HAP-1 (cell line): ENCODE measurements at regions not wholly inside any gene's neighbourhood (a gene's known extent, or its start where the extent isn't known, plus 50 kb on each side); places are given as distances from the start of the nearest gene placed in this dataset.

ENCODE experiments used
- DNase-seq, 2 experiments: peaks; one replicate each; pipeline ENCODE4 v3.0.0-alpha.2; 2016 to 2020; ENCODE audit warnings: low spot score in 2 of 2
- H3K27me3 ChIP-seq: fragments of 250-450 bp; sonication (Bioruptor Pico); 2 replicates; pipeline ENCODE4 v1.5.1; 2020; ENCODE audit warnings: low read depth, mild to moderate bottlenecking, moderate library complexity
- H3K36me3 ChIP-seq: fragments of 250-450 bp; sonication (Bioruptor Pico); replicated peaks from 2 replicates; pipeline ENCODE4 v1.5.1; 2020; ENCODE audit warnings: mild to moderate bottlenecking
- H3K4me1 ChIP-seq: fragments of 250-450 bp; sonication (Bioruptor Pico); 2 replicates; pipeline ENCODE4 v1.5.1; 2020; ENCODE audit warnings: mild to moderate bottlenecking
- H3K4me3 ChIP-seq: fragments of 250-450 bp; sonication (Bioruptor Pico); 2 replicates; pipeline ENCODE4 v1.5.1; 2020; ENCODE audit warnings: mild to moderate bottlenecking, moderate library complexity
- H3K9me3 ChIP-seq: fragments of 250-450 bp; sonication (Bioruptor Pico); 2 replicates; pipeline ENCODE4 v1.5.1; 2020; ENCODE audit warnings: mild to moderate bottlenecking, moderate library complexity
- in situ Hi-C: fragments of 300-500 bp; cut with MboI; formaldehyde crosslinking; loops from 3 replicates; pipeline ENCODE4 v1.14.3; 2020; ENCODE audit warnings: low sequenced_read_pairs, inconsistent platforms, mixed read lengths

- Histone ChIP-seq H3K9me3 (no peaks in the 10 kb centered on the region), H3K27me3 (no peaks in the 10 kb centered on the region), H3K4me3 (no peak overlapping the region), H3K4me1 (peaks cover 2% of the 10 kb centered on the region; the same call in 1 of the 2 replicates), H3K36me3 (no peaks in the 10 kb centered on the region)
- in situ Hi-C loops = no loop called here
- DNase-seq = no peak
Measured at GRCh38 chr3:118402971-118403370, 631.7 kb downstream of the IGSF11 start.

DNA sequence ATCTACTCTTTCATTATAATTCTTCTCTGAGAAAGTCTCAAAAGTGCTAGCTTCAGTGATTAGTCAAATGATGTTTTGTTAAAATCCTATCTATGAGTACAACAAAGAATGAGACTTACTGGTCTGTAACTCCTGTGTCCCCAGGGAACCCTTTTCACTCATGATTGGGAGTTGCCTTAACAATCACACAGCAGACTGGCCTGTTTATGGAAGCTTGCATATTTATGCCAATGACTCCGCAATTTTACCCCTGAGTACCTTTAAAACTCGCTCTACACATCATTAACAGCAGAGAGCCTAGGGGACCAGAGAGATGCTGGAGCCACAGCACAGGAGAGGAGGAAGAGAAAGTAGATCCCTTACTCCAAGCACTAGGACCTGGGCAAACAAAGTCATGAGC lies 628.1 kb downstream of the IGSF11 start:
- Histone ChIP-seq H3K4me3 (no peak overlapping the region), H3K36me3 (no peaks in the 10 kb centered on the region), H3K27me3 (no peaks in the 10 kb centered on the region), H3K9me3 (no peaks in the 10 kb centered on the region), H3K4me1 (peaks cover 2% of the 10 kb centered on the region; the same call in 1 of the 2 replicates)
- no peak for DNase-seq
- in situ Hi-C loops = no loop called here

GRCh38 chr3:118408431-118408830 lies 626.2 kb downstream of the IGSF11 start:
- in situ Hi-C loops = no loop called here
- no peaks in the 10 kb centered on the region for H3K9me3 ChIP-seq
- no peak overlapping the region for H3K4me3 ChIP-seq
- no peaks in the 10 kb centered on the region for H3K27me3 ChIP-seq
- H3K4me1 ChIP-seq = peaks cover 2% of the 10 kb centered on the region; the same call in 1 of the 2 replicates
- no peak for DNase-seq
- no peaks in the 10 kb centered on the region for H3K36me3 ChIP-seq

DNA sequence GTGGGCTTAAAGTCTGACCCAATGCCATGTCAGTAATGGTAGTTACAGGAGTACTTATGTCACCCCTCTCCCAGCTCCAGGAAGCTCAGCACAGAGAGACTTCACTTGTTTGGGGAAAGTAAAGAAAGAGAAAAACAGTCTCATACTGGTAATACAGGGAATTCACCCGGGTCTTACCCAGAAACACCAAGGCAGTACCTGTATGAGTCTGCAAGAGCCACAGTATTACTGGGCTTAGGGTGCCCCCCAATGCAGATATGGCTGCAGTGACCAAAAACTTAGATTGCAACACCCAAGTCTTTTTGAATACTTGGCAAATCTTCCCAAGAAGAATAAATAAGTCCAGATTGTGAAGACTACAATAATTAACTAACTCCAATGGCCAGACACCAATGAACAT lies 622.1 kb downstream of the IGSF11 start:
- H3K4me3 ChIP-seq = no peak overlapping the region
- no peaks in the 10 kb centered on the region for H3K27me3 ChIP-seq
- no peaks in the 10 kb centered on the region for H3K4me1 ChIP-seq
- no peaks in the 10 kb centered on the region for H3K36me3 ChIP-seq
- H3K9me3 ChIP-seq = no peaks in the 10 kb centered on the region
- DNase-seq = no peak
- in situ Hi-C loops = no loop called here

DNA sequence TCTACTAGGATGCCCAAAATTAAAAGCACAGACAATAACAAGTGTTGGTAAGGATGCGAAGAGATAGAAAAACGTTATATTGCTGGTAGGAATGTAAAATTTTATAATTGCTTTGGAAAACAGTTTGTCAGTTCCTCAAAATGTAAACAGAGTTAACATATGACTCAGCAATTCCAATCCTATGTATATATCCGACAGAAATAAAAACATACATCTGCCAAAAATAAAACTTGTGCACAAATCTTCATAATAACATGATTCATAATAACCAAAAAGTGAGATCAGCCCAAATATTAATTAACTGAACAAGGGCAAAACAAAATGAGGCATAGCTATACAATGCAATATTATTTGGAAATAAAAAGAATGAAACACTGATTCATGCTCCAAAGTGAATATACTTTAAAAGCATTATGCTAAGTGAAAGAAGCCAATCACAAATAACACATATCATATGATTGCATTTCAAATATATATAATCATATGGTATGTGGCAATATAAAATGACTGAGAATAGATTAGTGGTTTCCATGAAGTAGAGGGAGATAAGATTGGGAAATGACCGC lies 609.3 kb downstream of the IGSF11 start:
- Histone ChIP-seq H3K36me3 (no peaks in the 10 kb centered on the region), H3K9me3 (no peaks in the 10 kb centered on the region), H3K27me3 (no peaks in the 10 kb centered on the region), H3K4me3 (no peak overlapping the region), H3K4me1 (no peaks in the 10 kb centered on the region)
- DNase-seq = no peak
- in situ Hi-C loops = no loop called here

GRCh38 chr3:118433825-118434224 lies 600.8 kb downstream of the IGSF11 start:
- Histone ChIP-seq H3K4me3 (no peak overlapping the region), H3K9me3 (no peaks in the 10 kb centered on the region), H3K36me3 (no peaks in the 10 kb centered on the region), H3K4me1 (no peaks in the 10 kb centered on the region), H3K27me3 (no peaks in the 10 kb centered on the region)
- no peak for DNase-seq
- in situ Hi-C loops = no loop called here

- Histone ChIP-seq H3K9me3 (no peaks in the 10 kb centered on the region), H3K27me3 (no peaks in the 10 kb centered on the region), H3K4me3 (no peak overlapping the region), H3K4me1 (no peaks in the 10 kb centered on the region), H3K36me3 (no peaks in the 10 kb centered on the region)
- no peak for DNase-seq
- in situ Hi-C loops = no loop called here
Measured at GRCh38 chr3:118435851-118436350, 598.7 kb downstream of the IGSF11 start.

GRCh38 chr3:118436697-118437262 lies 597.9 kb downstream of the IGSF11 start:
- Histone ChIP-seq H3K4me3 (no peak overlapping the region), H3K4me1 (no peaks in the 10 kb centered on the region), H3K27me3 (no peaks in the 10 kb centered on the region), H3K9me3 (no peaks in the 10 kb centered on the region), H3K36me3 (no peaks in the 10 kb centered on the region)
- in situ Hi-C loops = no loop called here
- no peak for DNase-seq

- Histone ChIP-seq H3K9me3 (peaks cover 2% of the 10 kb centered on the region; the same call in 1 of the 2 replicates), H3K4me3 (no peak overlapping the region), H3K27me3 (no peaks in the 10 kb centered on the region), H3K4me1 (no peaks in the 10 kb centered on the region), H3K36me3 (no peaks in the 10 kb centered on the region)
- no peak for DNase-seq
- in situ Hi-C loops = no loop called here
Measured at GRCh38 chr3:118445036-118445435, 589.6 kb downstream of the IGSF11 start.

DNA sequence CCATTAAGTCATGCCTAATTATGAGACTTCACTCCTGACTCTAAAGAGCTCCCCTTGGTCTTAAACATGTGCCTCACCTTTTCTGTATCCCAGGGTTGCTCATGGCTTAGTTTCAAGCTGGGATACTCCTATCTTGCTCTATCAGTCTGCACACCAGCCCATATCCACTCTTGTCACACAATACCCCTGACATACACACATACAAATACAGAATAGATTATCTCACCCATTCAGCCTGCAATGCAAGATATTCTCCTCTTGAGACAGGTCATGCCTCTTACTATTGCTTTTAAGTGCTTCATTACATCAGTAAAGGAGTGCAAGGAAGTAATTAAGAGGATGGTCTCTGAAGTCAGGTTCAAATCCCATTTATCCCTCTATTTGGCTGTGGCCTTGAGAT lies 587.3 kb downstream of the IGSF11 start:
- no peaks in the 10 kb centered on the region for H3K36me3 ChIP-seq
- H3K9me3 ChIP-seq = peaks cover 9% of the 10 kb centered on the region; the same call in 1 of the 2 replicates
- H3K27me3 ChIP-seq = no peaks in the 10 kb centered on the region
- H3K4me3 ChIP-seq = no peak overlapping the region
- in situ Hi-C loops = no loop called here
- no peaks in the 10 kb centered on the region for H3K4me1 ChIP-seq
- no peak for DNase-seq

- Histone ChIP-seq H3K27me3 (no peaks in the 10 kb centered on the region), H3K36me3 (no peaks in the 10 kb centered on the region), H3K4me1 (peaks cover 16% of the 10 kb centered on the region), H3K9me3 (peaks cover 4% of the 10 kb centered on the region; the same call in 1 of the 2 replicates), H3K4me3 (no peak overlapping the region)
- in situ Hi-C loops = no loop called here
- peak; percentile 63 to 94 for DNase-seq
Measured at GRCh38 chr3:118466795-118467330, 567.8 kb downstream of the IGSF11 start.

- Histone ChIP-seq H3K4me3 (no peak overlapping the region), H3K9me3 (peaks cover 4% of the 10 kb centered on the region; the same call in 1 of the 2 replicates), H3K4me1 (peaks cover 16% of the 10 kb centered on the region), H3K27me3 (no peaks in the 10 kb centered on the region), H3K36me3 (no peaks in the 10 kb centered on the region)
- DNase-seq = no peak
- in situ Hi-C loops = no loop called here
Measured at GRCh38 chr3:118468801-118469200, 565.8 kb downstream of the IGSF11 start.

DNA sequence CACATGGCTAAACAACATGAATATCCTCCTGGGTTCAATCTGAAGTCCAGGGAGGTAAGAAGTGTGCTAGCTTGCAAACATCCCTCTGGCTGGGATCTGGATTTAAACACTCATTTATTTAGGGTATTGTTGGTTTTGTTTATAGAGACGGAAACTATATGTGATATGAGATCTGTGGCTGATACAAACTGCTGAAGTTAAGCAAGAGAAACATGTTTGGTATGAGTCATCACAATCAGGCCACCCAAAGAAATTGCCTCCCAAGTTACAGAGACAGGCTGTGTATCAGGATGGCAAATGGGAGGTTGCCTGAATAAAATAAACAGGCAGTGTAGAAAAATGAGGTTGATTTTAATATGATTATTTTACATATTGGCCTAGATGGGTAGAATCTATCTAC lies 562.1 kb downstream of the IGSF11 start:
- Histone ChIP-seq H3K4me3 (no peak overlapping the region), H3K27me3 (no peaks in the 10 kb centered on the region), H3K4me1 (peaks cover 4% of the 10 kb centered on the region), H3K9me3 (peaks cover 2% of the 10 kb centered on the region; the same call in 1 of the 2 replicates), H3K36me3 (no peaks in the 10 kb centered on the region)
- in situ Hi-C loops = no loop called here
- no peak for DNase-seq

DNA sequence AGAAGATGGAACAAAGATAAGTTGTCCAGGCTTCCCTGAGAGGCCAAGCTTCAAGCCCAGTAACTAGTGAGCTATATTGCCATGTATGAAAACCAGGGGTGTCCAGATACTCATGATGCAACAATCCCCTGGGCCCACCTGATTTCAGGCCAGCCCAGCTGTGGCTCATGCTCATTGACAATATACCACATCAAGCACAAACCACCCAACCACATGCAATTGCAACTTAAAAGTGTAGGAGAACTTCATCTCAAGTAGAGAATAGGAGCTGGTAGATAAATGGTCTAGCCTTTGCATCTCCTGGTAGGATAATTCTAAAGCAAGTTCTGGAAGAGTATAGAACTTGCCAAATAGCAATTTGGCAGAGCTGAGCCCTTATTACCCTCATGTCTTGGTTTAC lies 561.3 kb downstream of the IGSF11 start:
- no peak for DNase-seq
- Histone ChIP-seq H3K27me3 (no peaks in the 10 kb centered on the region), H3K4me3 (no peak overlapping the region), H3K4me1 (peaks cover 1% of the 10 kb centered on the region), H3K9me3 (no peaks in the 10 kb centered on the region; the same call in 1 of the 2 replicates), H3K36me3 (no peaks in the 10 kb centered on the region)
- in situ Hi-C loops = no loop called here
